GM18861 (cell line): ENCODE measurements at regions not wholly inside any gene's neighbourhood (a gene's known extent, or its start where the extent isn't known, plus 50 kb on each side); places are given as distances from the start of the nearest gene placed in this dataset.

Source experiments
- ATAC-seq: cut with Tn5 transposase; IDR thresholded peaks from one replicate; pipeline ENCODE4 v1.9.1; 2021; ENCODE audit not compliant: unreplicated experiment

GRCh38 chr7:15938115-15938514 lies 251.6 kb upstream of the MEOX2 start:
- ATAC-seq = no peak

- ATAC-seq = no peak
Observed at GRCh38 chr7:15937571-15937970, 251.1 kb upstream of the MEOX2 start.

- ATAC-seq = no peak
Observed at GRCh38 chr7:15936991-15937390, 250.5 kb upstream of the MEOX2 start.

GRCh38 chr7:15932318-15932717 lies 245.8 kb upstream of the MEOX2 start:
- ATAC-seq = no peak

- no peak for ATAC-seq
Observed at GRCh38 chr7:15929411-15929810, 242.9 kb upstream of the MEOX2 start.

GRCh38 chr7:15925608-15926007 lies 239.1 kb upstream of the MEOX2 start:
- no peak for ATAC-seq

- no peak for ATAC-seq
Observed at GRCh38 chr7:15924910-15925309, 238.4 kb upstream of the MEOX2 start.

GRCh38 chr7:15922002-15922401 lies 235.5 kb upstream of the MEOX2 start:
- ATAC-seq = no peak

- no peak for ATAC-seq
Observed at GRCh38 chr7:15921576-15921975, 235.1 kb upstream of the MEOX2 start.

- no peak for ATAC-seq
Observed at GRCh38 chr7:15920953-15921352, 234.5 kb upstream of the MEOX2 start.

- ATAC-seq = no peak
Observed at GRCh38 chr7:15916681-15917380, 230.3 kb upstream of the MEOX2 start.

- ATAC-seq = no peak
Observed at GRCh38 chr7:15915686-15916293, 229.3 kb upstream of the MEOX2 start.

- ATAC-seq = no peak
Observed at GRCh38 chr7:15914611-15915010, 228.1 kb upstream of the MEOX2 start.

GRCh38 chr7:15906436-15906835 lies 220.0 kb upstream of the MEOX2 start:
- no peak for ATAC-seq

- no peak for ATAC-seq
Observed at GRCh38 chr7:15905251-15906040, 219.0 kb upstream of the MEOX2 start.

- no peak for ATAC-seq
Observed at GRCh38 chr7:15891151-15891881, 204.8 kb upstream of the MEOX2 start.

GRCh38 chr7:15889507-15889906 lies 203.0 kb upstream of the MEOX2 start:
- no peak for ATAC-seq

- ATAC-seq = no peak
Observed at GRCh38 chr7:15888090-15888489, 201.6 kb upstream of the MEOX2 start.

- no peak for ATAC-seq
Observed at GRCh38 chr7:15886626-15887025, 200.1 kb upstream of the MEOX2 start.

- ATAC-seq = no peak
Observed at GRCh38 chr7:15885678-15886077, 199.2 kb upstream of the MEOX2 start.

GRCh38 chr7:15874774-15875173 lies 188.3 kb upstream of the MEOX2 start:
- ATAC-seq = no peak
